Bronchial epithelial cell (primary cell): ENCODE measurements at regions not wholly inside any gene's neighbourhood (a gene's known extent, or its start where the extent isn't known, plus 50 kb on each side); places are given as distances from the start of the nearest gene placed in this dataset.

Experiments
- DNase-seq: peaks from one replicate; pipeline ENCODE4 v3.0.0-alpha.2; 2010; ENCODE audit warnings: low read depth
- FAIRE-seq: peaks from 2 replicates; lab custom pipeline; 2011; peaks lifted over from hg19 to GRCh38; lab: Jason Lieb, UNC
- H3K27me3 ChIP-seq: 2 replicates; pipeline ENCODE4 v1.5.1; 2011; ENCODE audit warnings: low read length; ENCODE audit not compliant: control insufficient read depth, insufficient read depth
- H3K36me3 ChIP-seq: 2 replicates; pipeline ENCODE4 v1.5.1; 2011; ENCODE audit warnings: low read length; ENCODE audit not compliant: control insufficient read depth, insufficient read depth
- H3K4me3 ChIP-seq: 2 replicates; pipeline ENCODE4 v1.5.1; 2011; ENCODE audit warnings: mild to moderate bottlenecking, low read depth, low read length, control low read depth
- CTCF ChIP-seq: IDR thresholded peaks from 2 replicates; pipeline ENCODE4 v1.5.1; 2011; ENCODE audit warnings: mild to moderate bottlenecking, moderate library complexity, low read length, control low read depth, inconsistent platforms; ENCODE audit not compliant: insufficient read depth, severe bottlenecking

- FAIRE-seq = no peak
- no peak for DNase-seq
- no peaks in the 10 kb centered on the region for H3K36me3 ChIP-seq
These were observed 70.3 kb upstream of the JAK1 start for GRCh38 chr1:65036570-65037051.

GRCh38 chr1:65039066-65039465 lies 72.7 kb upstream of the JAK1 start:
- H3K4me3 ChIP-seq = no peak overlapping the region
- no peak for TF ChIP-seq CTCF
- FAIRE-seq (no peak), DNase-seq (no peak)
- no peaks in the 10 kb centered on the region for H3K27me3 ChIP-seq
- H3K36me3 ChIP-seq = no peaks in the 10 kb centered on the region

More at GRCh38 chr1:65036570-65037051, 70.3 kb upstream of the JAK1 start:
- Histone ChIP-seq H3K4me3 (no peak overlapping the region), H3K27me3 (no peaks in the 10 kb centered on the region)
- TF ChIP-seq CTCF = no peak

DNA sequence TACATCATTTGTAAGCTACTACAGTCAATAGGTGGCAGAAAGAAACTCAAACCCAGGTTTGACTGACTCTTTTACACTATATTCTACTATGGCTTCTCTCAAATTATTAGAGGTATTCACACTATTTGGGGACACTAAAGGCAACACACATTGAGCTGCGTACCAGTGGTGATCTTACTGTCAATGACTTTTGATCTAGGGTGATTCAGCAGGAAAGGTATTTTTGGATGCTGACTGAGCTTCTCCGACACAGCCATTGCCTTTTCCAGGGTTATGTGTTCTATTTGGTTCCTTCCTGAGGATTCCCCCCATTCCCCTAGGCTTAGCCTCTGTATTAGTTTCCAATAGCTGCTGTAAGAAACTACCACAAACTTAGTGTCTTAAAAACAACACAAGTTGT lies 73.2 kb upstream of the JAK1 start:
- no peak for FAIRE-seq

GRCh38 chr1:65042467-65042866 lies 76.1 kb upstream of the JAK1 start:
- Histone ChIP-seq H3K36me3 (no peaks in the 10 kb centered on the region), H3K4me3 (no peak overlapping the region), H3K27me3 (no peaks in the 10 kb centered on the region)
- DNase-seq = no peak
- TF ChIP-seq CTCF = no peak
- FAIRE-seq = no peak

More for the DNA sequence above, 73.2 kb upstream of the JAK1 start:
- Histone ChIP-seq H3K4me3 (no peak overlapping the region), H3K27me3 (no peaks in the 10 kb centered on the region), H3K36me3 (no peaks in the 10 kb centered on the region)
- TF ChIP-seq CTCF = no peak
- DNase-seq = no peak

- no peak overlapping the region for H3K4me3 ChIP-seq
- no peaks in the 10 kb centered on the region for H3K36me3 ChIP-seq
- no peak for FAIRE-seq
- DNase-seq = no peak
- H3K27me3 ChIP-seq = no peaks in the 10 kb centered on the region
- no peak for TF ChIP-seq CTCF
These were observed 78.1 kb upstream of the JAK1 start for GRCh38 chr1:65044411-65044810.

DNA sequence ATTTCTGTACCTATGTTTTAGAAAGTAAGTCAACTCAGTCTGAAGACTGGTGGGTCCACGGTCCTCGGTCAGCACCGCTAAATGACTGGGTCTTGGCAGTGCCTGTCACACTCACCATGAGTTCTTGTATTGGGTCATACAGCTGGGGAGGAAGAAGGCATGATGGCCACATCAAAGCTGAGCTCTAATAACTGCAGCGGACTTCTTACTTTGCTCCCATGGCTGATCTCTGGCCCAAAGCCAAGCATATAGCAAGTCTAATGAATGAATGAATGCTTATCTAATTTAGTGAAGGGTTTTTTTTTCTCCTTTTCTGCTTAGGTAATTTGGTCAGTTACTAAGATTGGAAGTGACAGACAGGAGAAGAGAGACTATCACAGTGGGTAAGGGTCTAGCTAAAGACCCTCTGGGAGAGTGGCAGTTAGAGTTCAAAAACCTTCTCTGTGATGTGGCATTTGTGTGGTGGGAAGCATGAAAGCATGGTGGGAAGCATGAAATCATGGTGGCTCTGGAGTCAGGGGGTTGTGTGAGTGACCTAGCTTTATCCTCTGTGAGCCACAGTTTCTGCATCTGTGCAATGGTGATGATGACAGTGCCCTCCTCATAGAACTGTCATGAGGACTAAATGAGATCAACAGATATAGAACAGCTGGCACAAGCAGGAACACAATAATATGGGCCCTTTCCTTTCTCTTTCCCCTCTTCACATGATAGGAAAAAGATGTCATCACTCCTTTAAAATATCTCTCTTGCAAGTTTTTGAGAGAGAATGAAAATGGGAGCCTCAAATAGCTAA lies 78.9 kb upstream of the JAK1 start:
- FAIRE-seq = no peak
- TF ChIP-seq CTCF = no peak
- no peaks in the 10 kb centered on the region for H3K27me3 ChIP-seq
- H3K4me3 ChIP-seq = no peak overlapping the region
- H3K36me3 ChIP-seq = no peaks in the 10 kb centered on the region
- no peak for DNase-seq
